GM10266 (cell line): ENCODE measurements at regions not wholly inside any gene's neighbourhood (a gene's known extent, or its start where the extent isn't known, plus 50 kb on each side); places are given as distances from the start of the nearest gene placed in this dataset.
"Not testable (repeated sequence)": the region's sequence is repeated elsewhere in the genome, so short reads cannot be mapped to it uniquely, and the experiment has no call there.

Source experiments
- DNase-seq: peaks from one replicate; pipeline ENCODE4 v3.0.0; 2012; ENCODE audit errors: extremely low spot score
- TF ChIP-seq, protein P1 (sequence below): IDR thresholded peaks from 2 replicates; pipeline ENCODE4 v1.5.1; 2012; ENCODE audit warnings: mild to moderate bottlenecking, low read depth; ENCODE audit not compliant: control insufficient read depth, insufficient read depth; ENCODE audit errors: missing control alignments

DNA sequence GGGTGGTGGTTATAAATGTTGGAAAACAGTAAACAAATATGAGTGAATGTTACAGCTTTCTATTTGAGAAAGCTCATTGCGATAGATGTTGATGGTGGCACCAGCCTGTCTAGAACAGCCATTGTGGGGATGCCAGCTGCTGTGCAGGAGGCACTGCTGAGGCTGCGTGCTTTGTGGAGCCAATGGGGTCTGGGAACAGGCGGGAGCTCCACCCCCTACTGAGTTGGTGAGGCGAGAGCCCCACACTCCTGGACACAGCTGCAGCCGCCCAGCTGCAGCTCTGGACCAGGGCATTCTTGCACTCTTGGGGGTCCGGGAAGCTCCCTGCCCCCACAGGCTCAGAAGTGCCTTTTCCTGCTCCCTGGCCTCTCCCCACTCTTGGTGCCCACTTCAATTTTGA is 1147.1 kb upstream of the LRRTM3 start:
- DNase-seq: no peak
- TF ChIP-seq, protein P1, sequence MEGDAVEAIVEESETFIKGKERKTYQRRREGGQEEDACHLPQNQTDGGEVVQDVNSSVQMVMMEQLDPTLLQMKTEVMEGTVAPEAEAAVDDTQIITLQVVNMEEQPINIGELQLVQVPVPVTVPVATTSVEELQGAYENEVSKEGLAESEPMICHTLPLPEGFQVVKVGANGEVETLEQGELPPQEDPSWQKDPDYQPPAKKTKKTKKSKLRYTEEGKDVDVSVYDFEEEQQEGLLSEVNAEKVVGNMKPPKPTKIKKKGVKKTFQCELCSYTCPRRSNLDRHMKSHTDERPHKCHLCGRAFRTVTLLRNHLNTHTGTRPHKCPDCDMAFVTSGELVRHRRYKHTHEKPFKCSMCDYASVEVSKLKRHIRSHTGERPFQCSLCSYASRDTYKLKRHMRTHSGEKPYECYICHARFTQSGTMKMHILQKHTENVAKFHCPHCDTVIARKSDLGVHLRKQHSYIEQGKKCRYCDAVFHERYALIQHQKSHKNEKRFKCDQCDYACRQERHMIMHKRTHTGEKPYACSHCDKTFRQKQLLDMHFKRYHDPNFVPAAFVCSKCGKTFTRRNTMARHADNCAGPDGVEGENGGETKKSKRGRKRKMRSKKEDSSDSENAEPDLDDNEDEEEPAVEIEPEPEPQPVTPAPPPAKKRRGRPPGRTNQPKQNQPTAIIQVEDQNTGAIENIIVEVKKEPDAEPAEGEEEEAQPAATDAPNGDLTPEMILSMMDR: no peak

DNA sequence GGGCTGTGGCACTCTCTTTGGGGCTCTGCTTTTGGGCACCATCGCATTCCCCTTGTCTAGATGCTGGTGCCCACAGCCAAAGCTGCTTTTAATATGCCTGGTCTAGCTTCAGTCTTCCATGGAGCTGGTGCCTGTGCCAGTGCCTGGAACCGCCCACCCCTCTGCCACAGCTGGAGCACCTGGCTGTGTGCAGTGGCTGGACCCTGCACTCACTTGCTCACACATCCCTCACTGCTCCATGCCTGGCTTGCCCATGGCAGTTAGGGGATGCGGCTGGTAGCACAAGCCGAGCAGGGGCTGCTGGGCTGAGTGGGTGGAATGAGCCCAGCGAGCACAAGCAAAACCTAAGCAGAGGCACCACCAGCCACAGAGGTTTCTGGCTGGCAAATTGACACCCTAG is 1145.9 kb upstream of the LRRTM3 start:
- DNase-seq: no peak
- TF ChIP-seq, protein P1: no peak

DNA sequence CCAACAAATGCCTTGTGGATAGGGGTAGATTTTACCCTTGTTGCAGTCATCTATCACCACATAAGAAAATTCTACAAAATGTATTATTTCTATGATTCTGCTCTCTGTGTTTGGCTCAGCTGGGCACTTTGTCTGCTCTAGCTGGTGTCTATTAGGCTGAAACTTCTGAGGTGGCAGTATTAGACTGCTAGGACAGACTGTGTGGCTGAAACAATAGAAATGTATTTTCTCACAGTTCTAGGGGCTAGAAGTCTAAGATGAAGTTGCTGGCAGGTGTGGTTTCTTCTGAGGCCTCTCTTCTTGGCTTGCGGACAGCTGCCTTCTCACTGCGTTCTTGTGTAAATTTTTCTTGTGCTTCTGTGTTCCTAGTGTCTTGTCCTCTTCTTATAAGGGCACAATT is 1139.6 kb upstream of the LRRTM3 start:
- DNase-seq: no peak
- TF ChIP-seq, protein P1: no peak

DNA sequence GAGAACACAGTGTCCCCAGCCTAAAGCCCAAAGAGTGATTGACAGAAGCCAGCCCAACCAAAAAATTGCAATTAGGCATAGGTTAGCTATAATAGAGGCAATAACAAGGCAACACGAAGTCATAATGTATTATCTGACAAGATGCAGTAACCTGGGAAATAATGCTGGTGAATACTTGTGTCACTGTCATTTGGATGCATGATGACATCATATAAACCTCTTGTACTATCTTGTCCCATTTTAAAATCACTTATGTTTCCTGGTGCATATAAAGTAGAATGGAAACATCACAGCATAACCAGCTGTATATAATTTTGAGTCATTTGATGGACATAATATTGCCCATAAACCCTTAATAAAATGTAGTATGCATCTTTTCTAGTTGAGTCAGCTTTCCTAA is 1138.3 kb upstream of the LRRTM3 start:
- DNase-seq: no peak
- TF ChIP-seq, protein P1: no peak

DNA sequence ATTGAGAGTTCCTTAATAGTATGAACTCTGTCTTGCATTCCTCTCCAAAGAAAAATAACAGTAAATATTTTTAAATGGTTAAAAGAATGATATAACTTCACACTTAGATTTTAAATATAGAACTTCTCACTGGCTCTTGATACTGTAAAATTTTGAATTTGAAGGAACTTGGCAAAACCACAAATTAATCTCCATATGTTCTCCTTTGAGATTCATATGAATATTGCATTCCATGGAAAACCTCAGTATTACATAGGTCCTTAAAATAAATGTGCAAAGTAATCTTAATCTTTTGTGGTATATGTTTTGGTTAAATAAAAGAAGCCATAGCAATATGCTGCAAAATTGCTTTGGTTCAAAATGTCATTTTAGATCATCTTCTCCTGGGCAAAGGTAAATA is 1137.6 kb upstream of the LRRTM3 start:
- no peak for DNase-seq
- TF ChIP-seq, protein P1: no peak

DNA sequence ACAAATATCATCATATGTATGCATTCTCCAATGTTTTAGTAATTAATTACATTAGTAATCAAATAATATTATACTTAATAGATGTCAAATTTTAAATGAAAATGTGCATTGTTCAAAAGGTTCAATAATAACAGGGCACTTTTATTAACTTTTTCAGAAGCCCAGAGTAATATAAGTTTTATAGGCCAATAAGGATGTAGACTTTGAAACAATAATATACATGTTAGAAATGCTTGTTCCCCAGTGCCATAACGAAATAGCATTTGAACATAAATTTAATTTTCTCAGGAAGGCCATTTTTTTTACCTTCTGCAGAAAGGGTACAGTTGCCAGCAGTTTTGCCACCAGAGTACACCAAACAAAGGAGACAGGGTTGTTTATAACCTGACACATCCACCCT is 1133.9 kb upstream of the LRRTM3 start:
- DNase-seq: no peak
- TF ChIP-seq, protein P1: no peak

DNA sequence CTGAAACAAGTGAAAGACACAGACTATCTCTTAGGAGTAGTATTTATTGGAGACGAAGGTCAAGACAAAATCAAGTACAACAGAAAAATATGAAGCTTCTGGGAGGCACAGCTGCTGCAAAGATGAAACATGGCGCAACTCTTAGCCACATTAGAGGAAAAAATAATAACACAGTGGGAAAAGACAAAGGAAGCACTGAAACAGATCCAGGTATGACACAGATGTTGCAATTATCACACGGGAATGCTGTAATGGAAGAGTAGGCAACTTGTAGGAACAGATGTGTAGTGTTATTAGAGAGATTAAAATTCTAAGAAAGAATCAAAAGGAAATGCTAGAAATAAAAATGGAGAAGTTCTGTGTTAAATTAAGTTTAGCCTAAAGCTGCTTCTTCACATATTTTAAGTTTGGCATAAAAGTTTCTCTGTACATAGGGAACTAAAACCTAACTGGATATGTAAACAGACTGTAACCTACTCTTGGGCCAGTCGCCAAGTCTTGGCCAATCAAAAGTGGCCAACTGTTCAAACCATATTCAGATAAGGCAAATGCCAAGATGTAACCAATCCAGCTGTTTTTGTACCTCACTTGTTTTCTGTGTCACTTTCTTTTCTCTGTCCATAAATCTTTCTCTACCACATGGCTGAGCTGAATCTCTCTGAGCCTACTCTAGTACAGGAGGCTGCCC is 1132.0 kb upstream of the LRRTM3 start:
- no peak for DNase-seq
- TF ChIP-seq, protein P1: no peak

DNA sequence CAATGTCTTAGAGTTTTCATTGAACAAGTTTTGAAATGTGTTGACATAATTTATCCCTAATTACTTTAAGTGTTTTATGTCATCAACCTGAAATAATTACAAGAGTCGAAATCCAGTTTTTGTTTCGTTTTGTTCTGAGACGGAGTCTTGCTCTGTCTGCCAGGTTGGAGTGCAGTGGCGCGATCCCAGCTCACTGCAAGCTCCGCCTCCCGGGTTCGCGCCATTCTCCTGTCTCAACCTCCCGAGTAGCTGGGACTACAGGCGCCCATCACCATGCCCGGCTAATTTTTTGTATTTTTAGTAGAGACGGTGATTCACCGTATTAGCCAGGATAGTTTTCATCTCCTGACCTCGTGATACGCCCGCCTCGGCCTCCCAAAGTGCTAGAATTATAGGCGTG is 1131.0 kb upstream of the LRRTM3 start:
- not testable (repeated sequence) for DNase-seq
